SIG-M5 treated with dmso at 0.1 percent for 504 hours (cell line): ENCODE measurements at regions not wholly inside any gene's neighbourhood (a gene's known extent, or its start where the extent isn't known, plus 50 kb on each side); places are given as distances from the start of the nearest gene placed in this dataset.

ENCODE experiments used
- DNase-seq: peaks from one replicate; lab custom pipeline; 2025; ENCODE audit not compliant: unreplicated experiment; lab: John Stamatoyannopoulos, UW

DNA sequence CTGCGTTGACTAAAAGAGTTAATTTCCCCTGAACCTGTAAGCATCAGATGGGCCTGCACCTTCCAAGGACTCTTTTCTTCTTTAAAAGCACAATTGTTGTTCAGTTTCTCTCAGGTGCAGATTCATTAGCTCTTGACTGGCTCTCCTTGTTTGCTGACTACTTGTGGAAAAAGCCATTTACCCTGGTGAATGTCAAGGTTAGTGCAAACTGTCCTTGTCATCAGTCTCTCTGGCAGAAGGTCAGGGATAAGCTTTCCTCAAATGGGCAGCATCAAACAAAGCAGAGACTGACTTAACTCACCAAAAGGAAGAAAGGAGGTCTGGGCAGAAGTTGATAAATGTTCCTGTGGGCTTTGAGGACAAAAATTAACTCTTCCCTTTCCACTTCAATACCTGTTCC, 922.7 kb downstream of the BCL11A start:
- no peak for DNase-seq

DNA sequence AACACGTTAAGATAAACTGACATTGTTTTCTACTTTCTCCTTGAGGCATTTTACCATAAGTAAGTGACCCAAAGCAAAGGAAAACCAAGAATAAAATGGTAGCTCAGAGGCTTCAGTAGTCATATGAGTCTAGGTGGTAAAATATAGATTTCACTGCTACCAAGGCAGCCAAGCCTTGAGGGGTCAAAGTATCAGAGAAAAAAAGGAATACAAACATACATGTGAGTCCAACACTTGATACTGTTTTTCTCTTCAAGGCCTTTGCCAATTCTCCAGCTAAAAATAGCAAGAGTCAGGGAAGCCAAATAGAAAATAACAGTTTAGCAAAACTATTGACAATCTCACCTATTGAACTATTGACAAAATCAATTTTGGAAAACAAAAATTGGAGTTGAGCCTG, 925.9 kb downstream of the BCL11A start:
- DNase-seq = no peak

DNA sequence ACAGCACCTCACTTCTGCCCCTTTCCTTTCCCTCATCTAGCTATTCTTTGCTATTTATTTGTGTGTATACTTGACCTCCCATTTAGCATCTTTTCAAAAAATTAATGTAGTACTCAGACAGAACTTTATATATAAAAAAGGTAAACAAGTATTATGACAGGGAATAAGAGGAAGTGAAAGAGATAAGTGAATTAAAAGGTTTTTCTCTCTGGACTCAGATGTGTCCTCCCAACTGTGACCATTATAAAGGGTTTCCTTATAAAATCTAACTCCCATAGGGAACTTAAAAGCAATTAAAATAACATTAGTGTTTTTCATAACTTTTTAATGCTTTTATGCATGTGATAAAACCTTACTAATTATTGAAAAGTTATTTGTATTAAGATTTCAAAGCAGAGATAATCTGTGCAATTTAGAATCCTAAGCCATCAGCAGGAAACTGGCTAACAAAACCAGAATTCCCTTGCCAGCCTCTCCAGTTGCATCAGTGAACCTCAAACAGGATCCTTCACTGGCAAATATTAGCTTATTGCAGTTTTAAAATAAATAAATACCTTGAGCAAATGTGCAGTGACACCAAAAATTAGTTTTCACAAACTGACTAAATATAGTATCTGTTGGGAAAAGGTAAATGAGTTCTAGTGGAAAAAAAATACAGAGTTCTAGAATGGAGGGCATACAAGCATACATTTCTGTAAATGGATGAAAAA, 930.7 kb downstream of the BCL11A start:
- DNase-seq = no peak

DNA sequence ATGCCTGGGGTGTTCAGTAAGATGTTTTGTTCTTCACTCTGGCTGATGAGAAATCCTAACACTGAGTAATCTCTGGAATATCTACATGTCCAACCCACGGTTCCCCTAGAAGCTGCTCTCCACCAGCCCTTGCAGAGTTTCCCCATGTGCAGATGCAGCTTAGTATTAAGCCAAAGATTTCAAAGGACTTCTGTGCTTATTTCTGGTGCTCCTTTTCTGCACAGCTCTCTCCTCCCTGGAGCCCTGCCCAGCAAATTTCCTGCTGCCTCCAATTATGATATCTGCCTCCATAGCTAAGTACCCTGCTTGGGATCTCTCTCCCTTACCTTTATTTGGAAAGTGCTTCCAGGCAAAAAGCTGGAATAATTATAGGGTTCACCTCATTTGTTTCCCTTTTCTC, 949.3 kb downstream of the BCL11A start:
- no peak for DNase-seq

DNA sequence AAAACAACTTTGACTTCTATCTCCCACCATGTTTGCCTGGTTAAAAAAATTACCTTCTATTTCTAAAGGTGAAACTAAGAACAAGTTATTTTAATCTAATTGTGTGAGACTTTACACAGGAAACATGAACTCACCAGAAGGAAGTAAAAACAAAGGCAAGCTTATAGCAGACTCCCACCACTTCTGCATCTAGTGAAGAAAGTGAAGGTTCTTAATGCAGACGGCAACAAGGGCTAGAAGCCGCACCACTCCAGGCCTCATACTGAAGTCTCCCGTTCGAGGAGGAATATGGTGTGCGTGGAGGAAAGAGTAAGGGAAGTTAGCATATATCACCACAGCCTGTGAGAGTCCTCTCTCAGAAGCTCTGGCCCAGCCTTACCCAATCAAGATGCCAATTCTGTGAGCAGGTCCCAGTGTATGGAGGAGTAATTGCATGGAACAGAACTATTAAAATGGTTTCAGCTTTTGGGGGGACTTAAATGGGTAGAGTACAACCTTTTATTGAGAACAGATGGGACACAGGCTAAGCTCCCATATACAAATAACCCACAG, 958.7 kb downstream of the BCL11A start:
- no peak for DNase-seq

GRCh38 chr2:59590798-59591197, 962.7 kb downstream of the BCL11A start:
- no peak for DNase-seq

GRCh38 chr2:59589881-59590280, 963.6 kb downstream of the BCL11A start:
- no peak for DNase-seq

GRCh38 chr2:59588286-59588685, 965.2 kb downstream of the BCL11A start:
- no peak for DNase-seq

- no peak for DNase-seq
Observed at GRCh38 chr2:59586176-59586575, 967.3 kb downstream of the BCL11A start.

GRCh38 chr2:59585655-59586054, 967.8 kb downstream of the BCL11A start:
- no peak for DNase-seq

DNA sequence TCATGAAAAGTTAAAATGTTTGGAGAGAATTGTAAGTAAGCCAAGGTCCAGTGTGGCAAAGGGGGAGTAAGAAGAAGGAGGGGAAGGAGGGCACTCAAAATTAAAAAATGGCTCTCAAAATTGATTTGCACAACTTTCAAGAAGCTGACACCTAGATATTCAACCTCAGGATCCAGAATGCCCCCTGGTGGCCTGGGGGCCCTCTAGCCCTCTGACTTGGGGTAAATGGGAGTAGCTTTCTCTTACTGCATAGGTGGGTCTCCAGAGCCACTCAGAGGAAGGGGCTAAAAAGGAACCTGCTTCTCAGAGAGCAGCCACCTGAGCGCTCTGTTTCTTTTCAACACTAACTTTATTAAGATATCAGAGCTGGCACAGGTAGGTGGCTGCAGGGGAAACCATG, 968.5 kb downstream of the BCL11A start:
- peak; percentile 3 for DNase-seq

GRCh38 chr2:59583173-59583765, 970.2 kb downstream of the BCL11A start:
- DNase-seq = no peak

DNA sequence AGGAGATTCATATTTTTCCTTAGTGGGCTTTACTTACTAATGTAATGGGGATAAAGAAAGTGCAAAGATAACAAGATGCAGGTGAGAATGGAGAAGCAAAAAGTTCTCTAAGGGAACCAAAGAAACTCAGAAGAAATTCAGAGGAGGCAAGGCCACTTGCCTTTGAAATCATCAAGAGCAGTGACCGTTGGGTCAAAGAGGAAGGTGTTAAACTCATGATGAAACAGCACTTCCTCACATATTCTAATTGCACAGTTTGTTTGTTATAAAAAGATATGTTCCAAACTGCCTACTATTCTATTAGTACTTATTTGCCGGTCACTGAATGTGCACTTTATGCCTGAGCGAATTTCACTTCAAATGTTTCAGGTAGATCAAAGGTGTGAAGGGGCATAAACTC, 975.1 kb downstream of the BCL11A start:
- no peak for DNase-seq

DNA sequence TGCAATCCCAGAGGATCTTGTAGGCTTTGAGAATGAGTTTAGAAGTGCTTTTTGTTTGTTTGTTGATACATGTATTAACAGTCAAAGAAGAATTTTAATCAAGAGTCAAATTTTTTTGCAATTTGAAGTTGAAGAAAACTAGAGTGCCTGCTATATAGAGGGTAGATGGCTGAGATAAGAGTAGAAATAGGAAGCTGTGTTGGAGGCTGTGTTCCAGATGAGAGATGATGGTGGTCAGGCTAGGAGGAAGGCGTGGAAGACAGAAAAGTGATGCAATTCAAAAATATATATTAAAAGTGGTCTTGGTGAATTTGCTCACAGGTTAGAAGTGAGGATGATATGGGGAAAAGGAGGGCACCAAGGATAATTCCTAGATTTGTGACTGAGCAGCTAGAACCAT, 978.3 kb downstream of the BCL11A start:
- DNase-seq = no peak

- DNase-seq = no peak
Observed at GRCh38 chr2:59572227-59572626, 981.2 kb downstream of the BCL11A start.

GRCh38 chr2:59570818-59571217, 982.6 kb downstream of the BCL11A start:
- no peak for DNase-seq

DNA sequence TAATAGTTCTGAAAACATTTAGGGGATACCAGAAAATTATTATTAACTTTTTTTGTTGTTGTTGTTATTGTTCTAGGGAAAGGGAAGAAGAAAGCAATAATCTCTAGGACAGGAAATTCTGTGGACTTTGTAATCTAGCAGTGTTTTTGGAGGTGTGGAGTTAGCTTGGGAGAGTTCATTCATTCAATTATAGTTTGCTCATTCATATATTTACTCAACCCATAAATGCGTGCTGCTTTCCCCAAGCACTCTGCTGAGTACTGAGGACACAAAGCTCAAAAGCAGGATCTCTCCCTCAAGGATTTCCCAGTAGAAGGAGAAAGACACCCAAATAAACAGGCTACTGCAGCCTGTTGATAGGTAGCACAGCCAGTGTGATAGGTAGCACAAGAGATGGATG, 984.3 kb downstream of the BCL11A start:
- no peak for DNase-seq

GRCh38 chr2:59568461-59568860, 985.0 kb downstream of the BCL11A start:
- no peak for DNase-seq

DNA sequence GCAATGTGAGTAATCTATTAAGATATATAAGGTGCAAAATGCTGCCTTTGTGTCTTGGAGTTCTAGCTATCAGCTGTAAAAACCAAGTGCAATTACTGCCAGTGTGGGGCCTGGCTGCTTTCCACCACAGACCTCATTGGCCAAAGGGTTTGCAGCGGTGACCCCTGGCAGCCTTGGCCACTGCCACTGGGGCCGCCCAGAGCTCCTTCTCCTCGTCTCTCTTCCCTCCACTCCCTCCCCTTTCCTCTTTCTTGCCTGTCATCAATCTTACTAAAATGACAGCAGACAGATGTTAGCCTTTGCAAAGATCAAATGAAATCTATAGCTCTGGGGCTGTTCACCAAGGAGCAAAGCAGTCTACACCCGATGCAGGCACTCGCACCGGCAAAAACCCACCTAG, 986.3 kb downstream of the BCL11A start:
- DNase-seq = no peak

GRCh38 chr2:59566739-59567138, 986.7 kb downstream of the BCL11A start:
- DNase-seq = no peak

DNA sequence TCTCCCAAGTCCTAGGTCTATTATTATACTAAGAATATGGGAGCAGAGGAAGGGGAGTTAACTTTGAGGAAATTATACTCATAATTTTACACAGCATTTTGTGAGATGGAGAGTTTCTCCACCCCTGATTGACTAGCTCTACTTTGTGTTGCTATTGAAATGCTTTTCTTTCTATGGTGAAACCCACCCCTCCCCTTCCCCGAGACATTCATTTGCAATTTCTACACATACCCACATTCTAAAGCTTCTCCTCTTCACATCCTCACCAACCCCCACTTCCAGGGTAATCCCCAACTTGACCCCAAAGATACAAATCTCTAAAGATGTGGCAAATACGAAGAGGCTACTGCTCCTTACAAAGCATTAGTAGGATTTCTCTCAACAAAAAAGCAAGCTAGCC, 992.2 kb downstream of the BCL11A start:
- no peak for DNase-seq

- DNase-seq = no peak
Observed at GRCh38 chr2:59560769-59561168, 992.7 kb downstream of the BCL11A start.

DNA sequence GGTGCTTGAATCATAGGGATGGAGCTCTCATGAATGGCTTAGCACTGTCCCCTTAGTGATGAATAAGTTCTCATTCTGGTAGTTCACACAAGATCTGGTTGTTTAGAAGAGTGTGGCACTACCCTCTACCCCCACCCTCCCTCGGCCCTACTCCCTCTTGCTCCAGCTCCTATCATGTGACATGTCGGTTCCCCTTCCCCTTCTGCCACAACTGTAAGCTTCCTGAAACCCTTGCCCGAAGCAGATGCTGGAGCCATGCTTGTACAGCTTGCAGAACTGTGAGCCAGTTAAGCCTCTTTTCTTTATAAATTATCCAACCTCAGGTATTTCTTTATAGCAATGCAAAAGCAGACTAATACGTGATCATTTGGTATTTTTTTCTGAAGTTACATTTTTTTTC, 1012.6 kb downstream of the BCL11A start:
- no peak for DNase-seq
